MM.1S (cell line): ENCODE measurements at regions not wholly inside any gene's neighbourhood (a gene's known extent, or its start where the extent isn't known, plus 50 kb on each side); places are given as distances from the start of the nearest gene placed in this dataset.

Experiments
- DNase-seq: peaks from one replicate; pipeline ENCODE4 v3.0.0-alpha.2; 2015
- H2AFZ ChIP-seq: fragments of 300-600 bp; sonication (generic); 2 replicates; pipeline ENCODE4 v1.6.0; 2016; ENCODE audit warnings: antibody characterized with exemption, low read length
- H3F3A ChIP-seq: fragments of 300-600 bp; sonication (generic); 2 replicates; pipeline ENCODE4 v1.6.1; 2016; ENCODE audit warnings: mild to moderate bottlenecking, antibody characterized with exemption, low read length, moderate library complexity, mixed read lengths; ENCODE audit not compliant: insufficient read depth
- H3K27ac ChIP-seq: fragments of 300-600 bp; sonication (generic); 2 replicates; pipeline ENCODE4 v1.5.1; 2016; ENCODE audit warnings: mild to moderate bottlenecking, low read length
- H3K27me3 ChIP-seq: fragments of 300-600 bp; sonication (generic); replicated peaks from 2 replicates; pipeline ENCODE4 v1.6.0; 2016; ENCODE audit warnings: low read length; ENCODE audit not compliant: insufficient read depth
- H3K36me3 ChIP-seq: fragments of 300-600 bp; sonication (generic); replicated peaks from 2 replicates; pipeline ENCODE4 v1.6.1; 2016; ENCODE audit warnings: mild to moderate bottlenecking, low read length, mixed read lengths; ENCODE audit not compliant: insufficient read depth
- H3K4me1 ChIP-seq: fragments of 300-600 bp; sonication (generic); 2 replicates; pipeline ENCODE4 v1.6.1; 2016; ENCODE audit warnings: low read length, mixed read lengths
- H3K4me2 ChIP-seq: fragments of 300-600 bp; sonication (generic); 2 replicates; pipeline ENCODE4 v1.6.0; 2016; ENCODE audit warnings: low read depth, low read length
- H3K4me3 ChIP-seq: fragments of 300-600 bp; sonication (generic); 2 replicates; pipeline ENCODE4 v1.5.1; 2016; ENCODE audit warnings: low read length, mixed read lengths
- H3K79me2 ChIP-seq: fragments of 300-600 bp; sonication (generic); 2 replicates; pipeline ENCODE4 v1.6.1; 2016; ENCODE audit warnings: mixed run types, low read length, mixed read lengths
- H3K9ac ChIP-seq: fragments of 300-600 bp; sonication (generic); 2 replicates; pipeline ENCODE4 v1.6.1; 2016; ENCODE audit warnings: low read length, mixed read lengths
- H3K9me2 ChIP-seq: fragments of 300-600 bp; sonication (generic); replicated peaks from 2 replicates; pipeline ENCODE4 v1.6.1; 2016; ENCODE audit warnings: mild to moderate bottlenecking, low read length, mixed read lengths; ENCODE audit not compliant: insufficient read depth
- H3K9me3 ChIP-seq: fragments of 300-600 bp; sonication (generic); replicated peaks from 2 replicates; pipeline ENCODE4 v1.6.1; 2016; ENCODE audit warnings: mild to moderate bottlenecking, low read length, mixed read lengths; ENCODE audit not compliant: insufficient read depth
- H4K20me1 ChIP-seq: fragments of 300-600 bp; sonication (generic); 2 replicates; pipeline ENCODE4 v1.6.1; 2016; ENCODE audit warnings: mild to moderate bottlenecking, low read length, moderate library complexity, mixed read lengths; ENCODE audit not compliant: insufficient read depth
- CTCF ChIP-seq: fragments of 300-600 bp; sonication (generic); IDR thresholded peaks from 2 replicates; pipeline ENCODE4 v1.5.1; 2016; ENCODE audit warnings: antibody characterized with exemption, low read length, mixed read lengths
- EZH2 ChIP-seq: fragments of 300-600 bp; sonication (generic); optimal IDR thresholded peaks from 2 replicates; pipeline ENCODE3; 2017; ENCODE audit warnings: low read depth, mild to moderate bottlenecking, antibody characterized with exemption, low read length, mixed read lengths
- EZH2phosphoT487 ChIP-seq: fragments of 300-600 bp; sonication (generic); IDR thresholded peaks from 2 replicates; pipeline ENCODE4 v1.6.1; 2018; ENCODE audit warnings: antibody characterized with exemption, low read length

GRCh38 chr1:56425494-56426037, 153.8 kb downstream of the PLPP3 start:
- Histone ChIP-seq H4K20me1 (no peaks in the 10 kb centered on the region), H3F3A (no peaks in the 10 kb centered on the region), H3K4me3 (no peak overlapping the region), H3K9ac (no peak overlapping the region), H3K79me2 (no peaks in the 10 kb centered on the region), H3K9me2 (no peaks in the 10 kb centered on the region), H3K27ac (no peak overlapping the region), H2AFZ (no peak overlapping the region), H3K9me3 (no peaks in the 10 kb centered on the region), H3K27me3 (no peaks in the 10 kb centered on the region), H3K4me2 (no peak overlapping the region), H3K36me3 (no peaks in the 10 kb centered on the region), H3K4me1 (no peaks in the 10 kb centered on the region)
- DNase-seq: no peak
- TF ChIP-seq EZH2phosphoT487: no peak
- no peak for TF ChIP-seq EZH2
- TF ChIP-seq CTCF: no peak

- TF ChIP-seq CTCF: no peak
- no peak for TF ChIP-seq EZH2
- no peak for TF ChIP-seq EZH2phosphoT487
- H3K4me1 ChIP-seq: no peaks in the 10 kb centered on the region
- no peak overlapping the region for H2AFZ ChIP-seq
- H3F3A ChIP-seq: no peaks in the 10 kb centered on the region
- no peaks in the 10 kb centered on the region for H3K36me3 ChIP-seq
- no peaks in the 10 kb centered on the region for H4K20me1 ChIP-seq
- no peaks in the 10 kb centered on the region for H3K79me2 ChIP-seq
- no peaks in the 10 kb centered on the region for H3K27me3 ChIP-seq
- no peak overlapping the region for H3K4me3 ChIP-seq
- H3K9ac ChIP-seq: no peak overlapping the region
- DNase-seq: no peak
- no peaks in the 10 kb centered on the region for H3K9me2 ChIP-seq
- H3K4me2 ChIP-seq: no peak overlapping the region
- H3K9me3 ChIP-seq: no peaks in the 10 kb centered on the region
- H3K27ac ChIP-seq: no peak overlapping the region
Measured at GRCh38 chr1:56424744-56425493, 154.4 kb downstream of the PLPP3 start.

- no peaks in the 10 kb centered on the region for H4K20me1 ChIP-seq
- H3F3A ChIP-seq: no peaks in the 10 kb centered on the region
- no peaks in the 10 kb centered on the region for H3K9me3 ChIP-seq
- H3K4me2 ChIP-seq: no peak overlapping the region
- no peaks in the 10 kb centered on the region for H3K79me2 ChIP-seq
- no peak overlapping the region for H3K27ac ChIP-seq
- no peaks in the 10 kb centered on the region for H3K36me3 ChIP-seq
- no peak overlapping the region for H3K4me3 ChIP-seq
- no peak for DNase-seq
- H3K9me2 ChIP-seq: no peaks in the 10 kb centered on the region
- no peaks in the 10 kb centered on the region for H3K27me3 ChIP-seq
- H3K4me1 ChIP-seq: no peaks in the 10 kb centered on the region
- no peak for TF ChIP-seq EZH2phosphoT487
- TF ChIP-seq CTCF: no peak
- no peak for TF ChIP-seq EZH2
- no peak overlapping the region for H2AFZ ChIP-seq
- no peak overlapping the region for H3K9ac ChIP-seq
Measured at GRCh38 chr1:56423716-56424115, 155.6 kb downstream of the PLPP3 start.
